H1 (cell line): ENCODE measurements at regions not wholly inside any gene's neighbourhood (a gene's known extent, or its start where the extent isn't known, plus 50 kb on each side); places are given as distances from the start of the nearest gene placed in this dataset.

ENCODE experiments used
- CREB1 ChIP-seq: IDR thresholded peaks from 2 replicates; pipeline ENCODE4 v1.6.1; 2012; ENCODE audit warnings: inconsistent platforms
- TBP ChIP-seq: IDR thresholded peaks from 2 replicates; pipeline ENCODE4 v1.6.1; 2011; ENCODE audit warnings: low read depth, low read length, improper control_type of control experiment

GRCh38 chr22:33985506-33985905, 65.2 kb upstream of the LARGE1 start (continued):
- no peak for TF ChIP-seq TBP
- no peak for TF ChIP-seq CREB1
